ENCODE measurements at regions not wholly inside any gene's neighbourhood (a gene's known extent, or its start where the extent isn't known, plus 50 kb on each side); places are given as distances from the start of the nearest gene placed in this dataset.
"Not testable (repeated sequence)": the region's sequence is repeated elsewhere in the genome, so short reads cannot be mapped to it uniquely, and the experiment has no call there.

GRCh38 chr13:110820322-110820721, 94.5 kb downstream of the ANKRD10 start:
- TF ChIP-seq, protein P1, sequence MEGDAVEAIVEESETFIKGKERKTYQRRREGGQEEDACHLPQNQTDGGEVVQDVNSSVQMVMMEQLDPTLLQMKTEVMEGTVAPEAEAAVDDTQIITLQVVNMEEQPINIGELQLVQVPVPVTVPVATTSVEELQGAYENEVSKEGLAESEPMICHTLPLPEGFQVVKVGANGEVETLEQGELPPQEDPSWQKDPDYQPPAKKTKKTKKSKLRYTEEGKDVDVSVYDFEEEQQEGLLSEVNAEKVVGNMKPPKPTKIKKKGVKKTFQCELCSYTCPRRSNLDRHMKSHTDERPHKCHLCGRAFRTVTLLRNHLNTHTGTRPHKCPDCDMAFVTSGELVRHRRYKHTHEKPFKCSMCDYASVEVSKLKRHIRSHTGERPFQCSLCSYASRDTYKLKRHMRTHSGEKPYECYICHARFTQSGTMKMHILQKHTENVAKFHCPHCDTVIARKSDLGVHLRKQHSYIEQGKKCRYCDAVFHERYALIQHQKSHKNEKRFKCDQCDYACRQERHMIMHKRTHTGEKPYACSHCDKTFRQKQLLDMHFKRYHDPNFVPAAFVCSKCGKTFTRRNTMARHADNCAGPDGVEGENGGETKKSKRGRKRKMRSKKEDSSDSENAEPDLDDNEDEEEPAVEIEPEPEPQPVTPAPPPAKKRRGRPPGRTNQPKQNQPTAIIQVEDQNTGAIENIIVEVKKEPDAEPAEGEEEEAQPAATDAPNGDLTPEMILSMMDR (IDR thresholded peaks at IDR 0.05; ENCODE audit: low read length, missing control alignments), result no peak
- no peak overlapping the region for H3K4me3 ChIP-seq (replicated peaks; ENCODE audit: low read depth, low read length)
- DNase-seq (ENCODE audit: low read depth), result no peak

- not testable (repeated sequence) for DNase-seq (ENCODE audit: low read depth); H3K4me3 ChIP-seq (replicated peaks; ENCODE audit: low read depth, low read length)
Observed at GRCh38 chr13:110821837-110822668, 92.8 kb downstream of the ANKRD10 start.

GRCh38 chr13:110822669-110822945, 92.3 kb downstream of the ANKRD10 start:
- TF ChIP-seq, protein P1 (IDR thresholded peaks at IDR 0.05; ENCODE audit: low read length, missing control alignments), result no peak
- H3K4me3 ChIP-seq (replicated peaks; ENCODE audit: low read depth, low read length), result no peak overlapping the region
- DNase-seq (ENCODE audit: low read depth), result no peak

DNA sequence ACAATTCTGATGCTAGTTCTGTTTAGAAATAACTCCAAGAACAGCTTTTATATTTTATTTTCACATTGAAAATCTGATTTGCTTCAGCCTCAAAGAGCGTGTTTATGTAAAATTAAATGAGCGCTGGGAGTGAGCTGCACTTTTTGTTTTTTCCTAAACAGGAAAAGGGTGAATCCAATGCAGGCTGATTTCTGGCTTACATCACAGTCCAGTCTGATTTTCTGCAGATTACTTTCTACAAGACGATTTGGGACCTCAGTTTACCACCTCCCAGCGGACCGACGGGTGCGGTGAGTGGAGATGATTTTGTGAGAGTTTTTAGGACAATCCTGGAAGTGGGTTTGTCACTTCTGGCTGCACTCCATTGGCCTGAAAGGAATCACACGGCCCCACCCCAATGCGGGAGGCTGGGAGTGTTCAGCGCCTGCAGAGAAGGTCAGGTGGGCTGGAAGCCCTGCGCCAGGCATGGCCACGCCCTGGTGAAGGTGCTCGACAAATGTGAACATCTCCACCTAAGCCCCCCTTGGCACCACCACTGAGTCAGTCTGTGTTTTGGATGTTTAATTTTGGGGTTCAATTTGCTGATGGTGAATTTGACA, 90.1 kb downstream of the ANKRD10 start:
- no peak overlapping the region for H3K4me3 ChIP-seq (replicated peaks; ENCODE audit: low read depth, low read length)
- TF ChIP-seq, protein P1 (IDR thresholded peaks at IDR 0.05; ENCODE audit: low read length, missing control alignments), result no peak
- DNase-seq (ENCODE audit: low read depth), result no peak

- TF ChIP-seq, protein P1 (IDR thresholded peaks at IDR 0.05; ENCODE audit: low read length, missing control alignments), result no peak
- DNase-seq (ENCODE audit: low read depth), result no peak
- H3K4me3 ChIP-seq (replicated peaks; ENCODE audit: low read depth, low read length), result no peak overlapping the region
Observed at GRCh38 chr13:110825516-110825915, 89.4 kb downstream of the ANKRD10 start.

GRCh38 chr13:110826101-110826500, 88.8 kb downstream of the ANKRD10 start:
- no peak overlapping the region for H3K4me3 ChIP-seq (replicated peaks; ENCODE audit: low read depth, low read length)
- TF ChIP-seq, protein P1 (IDR thresholded peaks at IDR 0.05; ENCODE audit: low read length, missing control alignments), result no peak
- DNase-seq (ENCODE audit: low read depth), result no peak

DNA sequence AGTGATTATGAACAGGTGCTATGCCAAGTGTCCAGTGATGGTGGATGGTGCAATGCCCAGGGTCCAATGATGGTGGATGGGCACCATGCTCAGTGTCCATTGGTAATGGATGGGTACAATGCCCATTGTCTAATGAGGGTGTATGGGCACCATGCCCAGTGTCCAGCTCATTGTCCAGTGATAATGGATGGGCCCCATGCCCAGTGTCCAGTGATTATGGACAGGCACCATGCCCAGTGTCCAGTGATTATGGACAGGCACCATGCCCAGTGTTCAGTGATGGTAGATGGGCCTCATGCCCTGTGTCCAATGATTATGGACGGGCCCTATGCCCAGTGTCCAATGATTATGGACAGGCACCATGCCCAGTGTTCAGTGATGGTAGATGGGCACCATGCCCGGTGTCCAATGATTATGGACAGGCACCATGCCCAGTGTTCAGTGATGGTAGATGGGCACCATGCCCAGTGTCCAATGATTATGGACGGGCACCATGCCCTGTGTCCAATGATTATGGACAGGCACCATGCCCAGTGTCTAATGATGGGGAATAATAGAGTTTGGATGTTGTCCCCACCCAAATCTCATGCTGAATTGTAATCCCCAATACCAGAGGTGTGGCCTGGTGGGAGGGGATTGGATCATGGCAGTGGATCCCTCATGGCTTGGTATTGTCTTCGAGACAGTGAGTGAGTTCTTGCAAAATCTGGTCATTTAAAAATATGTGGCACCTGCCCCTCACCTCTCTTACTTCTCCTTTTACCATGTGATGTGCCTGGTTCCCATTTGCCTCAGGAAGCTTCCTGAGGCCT, 87.8 kb downstream of the ANKRD10 start:
- TF ChIP-seq, protein P1 (IDR thresholded peaks at IDR 0.05; ENCODE audit: low read length, missing control alignments), result no peak
- no peak for DNase-seq (ENCODE audit: low read depth)

More for the DNA sequence above, 87.8 kb downstream of the ANKRD10 start:
- H3K4me3 ChIP-seq (replicated peaks; ENCODE audit: low read depth, low read length), result no peak overlapping the region
